ENCODE measurements at regions not wholly inside any gene's neighbourhood (a gene's known extent, or its start where the extent isn't known, plus 50 kb on each side); places are given as distances from the start of the nearest gene placed in this dataset.

- Histone ChIP-seq H3K79me2 (ENCODE audit: insufficient read depth, low read length) (no peaks in the 10 kb centered on the region), H3K79me1 (ENCODE audit: insufficient read depth, low read depth, low read length, poor library complexity, severe bottlenecking) (no peaks in the 10 kb centered on the region), H4K20me1 (ENCODE audit: control insufficient read depth, insufficient read depth, insufficient read length) (no peaks in the 10 kb centered on the region), H4K91ac (ENCODE audit: insufficient read length, low read depth, low read length) (no peak overlapping the region), H3K9ac (ENCODE audit: extremely low read depth, insufficient read length, low read length) (no peak overlapping the region), H3K4me2 (ENCODE audit: insufficient read depth, insufficient read length, low read length) (no peak overlapping the region), H3K9me3 (ENCODE audit: control insufficient read depth, low read depth, low read length) (no peaks in the 10 kb centered on the region), H2BK120ac (ENCODE audit: low read depth, low read length, poor library complexity, severe bottlenecking) (no peak overlapping the region), H3T11ph (ENCODE audit: low read length) (no peak overlapping the region), H4K8ac (replicated peaks; ENCODE audit: insufficient read length, low read depth, low read length) (no peak overlapping the region), H3K4me1 (ENCODE audit: insufficient read depth, low read length) (no peaks in the 10 kb centered on the region; the same call in 1 of the 2 replicates), H3K4ac (ENCODE audit: low read depth, low read length) (no peak overlapping the region), H3K14ac (ENCODE audit: insufficient read depth, low read length) (no peak overlapping the region), H2BK20ac (ENCODE audit: low read depth, low read length, poor library complexity, severe bottlenecking) (no peak overlapping the region), H3K18ac (ENCODE audit: insufficient read length, low read depth, low read length) (no peak overlapping the region), H2BK5ac (ENCODE audit: insufficient read length, low read length) (no peak overlapping the region), H2BK15ac (ENCODE audit: low read depth, low read length) (no peak overlapping the region), H3K27ac (ENCODE audit: insufficient read length, low read depth, low read length) (no peak overlapping the region), H3K27me3 (ENCODE audit: insufficient read depth, low read length) (no peaks in the 10 kb centered on the region), H2BK12ac (ENCODE audit: insufficient read length, low read depth, low read length) (no peak overlapping the region), H2AK5ac (ENCODE audit: insufficient read length, low read length) (no peak overlapping the region), H3K56ac (ENCODE audit: insufficient read length, low read depth, low read length) (no peak overlapping the region), H4K5ac (ENCODE audit: insufficient read length, low read depth, low read length) (no peak overlapping the region), H3K23me2 (ENCODE audit: insufficient read length, low read depth, low read length, poor library complexity, severe bottlenecking) (no peaks in the 10 kb centered on the region), H2AFZ (ENCODE audit: low read length) (no peak overlapping the region), H3K23ac (ENCODE audit: insufficient read length, low read depth, low read length) (no peak overlapping the region)
- H3K9me3 Mint-ChIP-seq = no peaks in the 10 kb centered on the region; a peak in 3 of 5 replicates
- WGBS (ENCODE audit: extremely low coverage, insufficient read length, low lambda C conversion rate) = no CpG with 5 or more reads among the region's 2 CpGs
- no peak overlapping the region for H3K27ac Mint-ChIP-seq
- H3K36me3 Mint-ChIP-seq (ENCODE audit: insufficient read depth in 1 of 3, low read depth in 3 of 3) = no peaks in the 10 kb centered on the region
- DNase-seq = no peak
- no peak overlapping the region for H3K4me3 Mint-ChIP-seq
- H3K27me3 Mint-ChIP-seq (ENCODE audit: low read depth) = no peaks in the 10 kb centered on the region
- TF ChIP-seq CTCF (conservative IDR thresholded peaks at IDR 0.05) = no peak
- no peaks in the 10 kb centered on the region for H3K4me1 Mint-ChIP-seq
Observed at GRCh38 chr2:149986861-149987260, 399.3 kb upstream of the MMADHC start.
